PC-9 (cell line): ENCODE measurements at regions not wholly inside any gene's neighbourhood (a gene's known extent, or its start where the extent isn't known, plus 50 kb on each side); places are given as distances from the start of the nearest gene placed in this dataset.

ENCODE experiments used
- BruUV-seq: library from RNA; stranded (reverse); fragments of 400-500 nt; replicated peaks from 2 replicates; lab custom pipeline; 2021; lab: Mats Ljungman, UMichigan
- CTCF ChIA-PET: fragments of 300-600 bp; sonication (Branson Sonifier 250); formaldehyde crosslinking; loops from one replicate; lab custom pipeline; 2022; ENCODE audit warnings: antibody characterized with exemption; lab: Charles Lee
- POLR2A ChIA-PET: fragments of 300-600 bp; sonication (Branson Sonifier 250); formaldehyde crosslinking; loops from one replicate; lab custom pipeline; 2022; ENCODE audit warnings: antibody characterized with exemption; ENCODE audit not compliant: unreplicated experiment; lab: Charles Lee
- DNase-seq, 2 experiments: peaks; one replicate each; pipeline versions ENCODE4 v3.0.0 to v3.0.0-alpha.2; 2015 to 2022; ENCODE audit warnings: mixed read lengths in 1 of 2
- H2AFZ ChIP-seq: fragments of 200-600 bp; sonication (generic); 2 replicates; pipeline ENCODE4 v1.8.1; 2017; ENCODE audit warnings: antibody characterized with exemption
- H3F3A ChIP-seq: fragments of 200-600 bp; sonication (generic); 2 replicates; pipeline ENCODE4 v1.8.1; 2017; ENCODE audit warnings: antibody characterized with exemption, mild to moderate bottlenecking, low read depth; ENCODE audit not compliant: insufficient read depth
- H3K27ac ChIP-seq: fragments of 200-600 bp; sonication (generic); 2 replicates; pipeline ENCODE4 v1.6.1; 2016; ENCODE audit warnings: mixed run types
- H3K27me3 ChIP-seq: fragments of 200-600 bp; sonication (generic); 2 replicates; pipeline ENCODE4 v1.6.1; 2016; ENCODE audit warnings: low read depth, mixed run types; ENCODE audit not compliant: insufficient read depth
- H3K36me3 ChIP-seq: fragments of 200-600 bp; sonication (generic); 2 replicates; pipeline ENCODE4 v1.6.1; 2016; ENCODE audit warnings: low read depth, mixed run types
- H3K4me1 ChIP-seq: fragments of 200-600 bp; sonication (generic); replicated peaks from 2 replicates; pipeline ENCODE4 v1.6.1; 2016; ENCODE audit warnings: mixed run types; ENCODE audit not compliant: insufficient read depth
- H3K4me2 ChIP-seq: fragments of 200-600 bp; sonication (generic); 2 replicates; pipeline ENCODE4 v1.6.1; 2017; ENCODE audit warnings: mixed run types
- H3K4me3 ChIP-seq: fragments of 200-600 bp; sonication (generic); 2 replicates; pipeline ENCODE4 v1.6.1; 2016; ENCODE audit warnings: mixed run types
- H3K79me2 ChIP-seq: fragments of 200-600 bp; sonication (generic); 2 replicates; pipeline ENCODE4 v1.6.1; 2017; ENCODE audit warnings: low read depth, mixed run types
- H3K9me2 ChIP-seq: fragments of 200-600 bp; sonication (generic); 2 replicates; pipeline ENCODE4 v1.8.1; 2017; ENCODE audit warnings: mild to moderate bottlenecking; ENCODE audit not compliant: insufficient read depth
- H3K9me3 ChIP-seq: fragments of 200-600 bp; sonication (generic); 2 replicates; pipeline ENCODE4 v1.8.1; 2016; ENCODE audit warnings: low read depth; ENCODE audit not compliant: insufficient read depth
- H4K20me1 ChIP-seq: fragments of 200-600 bp; sonication (generic); 2 replicates; pipeline ENCODE4 v1.8.1; 2017; ENCODE audit not compliant: insufficient read depth
- EZH2 ChIP-seq: fragments of 200-600 bp; sonication (generic); IDR thresholded peaks from 2 replicates; pipeline ENCODE4 v1.8.0; 2017; ENCODE audit warnings: antibody characterized with exemption, low read depth
- intact Hi-C: fragments of 100-400 bp; cut with micrococcal nuclease; formaldehyde crosslinking; loops from one replicate; pipeline ENCODE4 v1.10.0; 2022; ENCODE audit not compliant: unreplicated experiment
- TF ChIP-seq, protein P1 (sequence below): fragments of 200-600 bp; sonication (generic); conservative IDR thresholded peaks from 2 replicates; pipeline ENCODE4 v1.6.1; 2017; ENCODE audit warnings: mixed run types, antibody characterized with exemption, mild to moderate bottlenecking, moderate library complexity

DNA sequence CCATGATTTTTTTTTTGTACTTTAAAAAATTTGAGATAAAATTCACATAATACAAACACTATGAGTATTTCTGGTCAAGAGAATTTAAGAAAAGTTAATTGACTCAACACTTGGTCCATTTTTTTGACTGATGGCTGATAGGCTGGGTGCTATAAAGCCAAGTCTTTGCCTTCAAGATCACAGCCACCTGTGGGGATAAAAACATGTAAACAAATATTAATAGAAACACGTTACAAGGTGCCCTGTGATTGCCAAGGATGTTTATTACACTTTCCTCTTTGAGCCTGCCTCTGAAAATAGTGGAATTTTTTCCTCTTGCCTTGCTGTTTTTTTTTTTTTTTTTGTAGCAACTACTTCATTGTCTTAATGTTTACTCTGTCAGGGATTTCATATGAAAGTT is 63.3 kb downstream of the FHIP1A start:
- no TSS peak for BruUV-seq
- TF ChIP-seq, protein P1, sequence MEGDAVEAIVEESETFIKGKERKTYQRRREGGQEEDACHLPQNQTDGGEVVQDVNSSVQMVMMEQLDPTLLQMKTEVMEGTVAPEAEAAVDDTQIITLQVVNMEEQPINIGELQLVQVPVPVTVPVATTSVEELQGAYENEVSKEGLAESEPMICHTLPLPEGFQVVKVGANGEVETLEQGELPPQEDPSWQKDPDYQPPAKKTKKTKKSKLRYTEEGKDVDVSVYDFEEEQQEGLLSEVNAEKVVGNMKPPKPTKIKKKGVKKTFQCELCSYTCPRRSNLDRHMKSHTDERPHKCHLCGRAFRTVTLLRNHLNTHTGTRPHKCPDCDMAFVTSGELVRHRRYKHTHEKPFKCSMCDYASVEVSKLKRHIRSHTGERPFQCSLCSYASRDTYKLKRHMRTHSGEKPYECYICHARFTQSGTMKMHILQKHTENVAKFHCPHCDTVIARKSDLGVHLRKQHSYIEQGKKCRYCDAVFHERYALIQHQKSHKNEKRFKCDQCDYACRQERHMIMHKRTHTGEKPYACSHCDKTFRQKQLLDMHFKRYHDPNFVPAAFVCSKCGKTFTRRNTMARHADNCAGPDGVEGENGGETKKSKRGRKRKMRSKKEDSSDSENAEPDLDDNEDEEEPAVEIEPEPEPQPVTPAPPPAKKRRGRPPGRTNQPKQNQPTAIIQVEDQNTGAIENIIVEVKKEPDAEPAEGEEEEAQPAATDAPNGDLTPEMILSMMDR = no peak
- TF ChIP-seq EZH2 = no peak
- no peak for DNase-seq
- no peaks in the 10 kb centered on the region for H3K9me2 ChIP-seq
- peaks cover 40% of the 10 kb centered on the region for H3K4me1 ChIP-seq
- H3F3A ChIP-seq = peaks cover 24% of the 10 kb centered on the region; the same call in 1 of the 2 replicates
- H3K4me3 ChIP-seq = no peak overlapping the region
- no peak overlapping the region for H3K4me2 ChIP-seq
- H2AFZ ChIP-seq = no peak overlapping the region
- H3K36me3 ChIP-seq = no peaks in the 10 kb centered on the region
- H3K27me3 ChIP-seq = no peaks in the 10 kb centered on the region
- POLR2A ChIA-PET = no interaction called here
- H3K79me2 ChIP-seq = peaks cover 26% of the 10 kb centered on the region; the same call in 1 of the 2 replicates
- no peak overlapping the region for H3K27ac ChIP-seq
- intact Hi-C loops = no loop called here
- H3K9me3 ChIP-seq = no peaks in the 10 kb centered on the region
- CTCF ChIA-PET = interaction anchor here (0.6 kb wide), 1 partner anchor 29 kb away, joined by 3 read pairs; no protein-coding TSS in a partner anchor
- H4K20me1 ChIP-seq = no peaks in the 10 kb centered on the region

DNA sequence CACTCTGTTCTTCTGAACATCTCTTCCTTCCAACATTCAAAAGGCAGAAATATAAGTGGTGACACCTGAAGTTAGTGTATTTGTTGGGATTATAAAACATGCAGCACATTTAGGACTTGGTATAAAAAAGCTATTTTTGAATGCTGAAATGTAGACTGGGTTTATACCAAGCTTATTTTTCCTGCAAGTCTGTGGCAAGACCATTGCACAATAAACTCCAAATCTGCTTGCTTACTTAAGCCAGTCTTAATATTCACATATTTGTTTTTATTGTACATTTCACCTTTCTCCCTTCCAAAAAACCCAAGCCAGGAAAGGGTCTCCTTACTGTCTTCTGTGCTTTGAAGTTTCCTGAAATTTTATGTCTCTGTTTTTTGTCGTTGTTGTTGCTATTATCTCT is 63.7 kb downstream of the FHIP1A start:
- ChIA-PET CTCF (interaction anchor here (0.6 kb wide), 1 partner anchor 30 kb away, joined by 3 read pairs; no protein-coding TSS in a partner anchor), POLR2A (no interaction called here)
- peaks cover 39% of the 10 kb centered on the region for H3K4me1 ChIP-seq
- peaks cover 26% of the 10 kb centered on the region; the same call in 1 of the 2 replicates for H3K79me2 ChIP-seq
- peaks cover 22% of the 10 kb centered on the region; the same call in 1 of the 2 replicates for H3F3A ChIP-seq
- no peaks in the 10 kb centered on the region for H3K9me3 ChIP-seq
- no peak for DNase-seq
- no peak overlapping the region for H3K4me3 ChIP-seq
- no TSS peak for BruUV-seq
- H2AFZ ChIP-seq = no peak overlapping the region
- H3K36me3 ChIP-seq = no peaks in the 10 kb centered on the region
- TF ChIP-seq, protein P1 = no peak
- no peak for TF ChIP-seq EZH2
- peak overlapping the region; percentile 28; the same call in 1 of the 2 replicates for H3K4me2 ChIP-seq
- H3K27me3 ChIP-seq = no peaks in the 10 kb centered on the region
- intact Hi-C loops = no loop called here
- no peaks in the 10 kb centered on the region for H3K9me2 ChIP-seq
- H3K27ac ChIP-seq = no peak overlapping the region
- no peaks in the 10 kb centered on the region for H4K20me1 ChIP-seq

DNA sequence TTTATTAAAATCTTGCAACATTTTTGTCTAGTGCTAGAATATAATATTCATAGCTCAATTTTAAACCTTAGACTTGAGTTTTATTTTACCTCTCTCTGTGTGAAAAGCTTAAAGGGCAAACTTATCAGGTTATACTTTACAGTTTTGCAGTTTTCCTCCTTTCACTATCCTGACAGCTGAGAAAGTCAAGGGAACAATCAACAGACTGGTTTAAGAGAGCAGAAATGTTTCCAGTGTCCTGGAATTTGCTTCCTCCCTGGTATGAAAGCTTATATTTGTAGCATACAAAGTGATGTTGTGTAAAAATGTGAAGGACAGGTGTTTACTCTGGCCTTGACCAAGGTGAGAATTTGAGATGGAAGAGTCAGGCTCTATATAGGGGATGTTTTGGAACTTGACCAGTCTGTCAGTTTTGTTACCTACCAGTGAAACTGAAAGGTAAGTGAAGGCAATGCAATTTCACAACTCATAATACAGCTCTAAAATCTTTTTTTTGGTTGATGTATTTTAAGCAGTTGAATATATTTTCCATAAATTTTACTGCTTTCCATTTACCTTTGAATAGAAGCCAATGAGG is 64.6 kb downstream of the FHIP1A start:
- no TSS peak for BruUV-seq

More for the DNA sequence above, 64.6 kb downstream of the FHIP1A start:
- H3K36me3 ChIP-seq = no peaks in the 10 kb centered on the region
- TF ChIP-seq EZH2 = no peak
- TF ChIP-seq, protein P1 = no peak
- H3K79me2 ChIP-seq = peaks cover 26% of the 10 kb centered on the region; the same call in 1 of the 2 replicates
- no peak overlapping the region for H3K4me2 ChIP-seq
- H3K9me2 ChIP-seq = no peaks in the 10 kb centered on the region
- no peaks in the 10 kb centered on the region for H4K20me1 ChIP-seq
- H3K4me1 ChIP-seq = peaks cover 30% of the 10 kb centered on the region
- DNase-seq = no peak
- H3K27me3 ChIP-seq = no peaks in the 10 kb centered on the region
- ChIA-PET CTCF (no interaction called here), POLR2A (interaction anchor here (0.7 kb wide), 1 partner anchor 12 kb away, joined by 4 read pairs; no protein-coding TSS in a partner anchor)
- no peak overlapping the region for H2AFZ ChIP-seq
- intact Hi-C loops = no loop called here
- no peak overlapping the region for H3K27ac ChIP-seq
- no peaks in the 10 kb centered on the region for H3K9me3 ChIP-seq
- no peak overlapping the region for H3K4me3 ChIP-seq
- peaks cover 13% of the 10 kb centered on the region; the same call in 1 of the 2 replicates for H3F3A ChIP-seq
